Stomach (tissue), 4 donors: ENCODE measurements at regions not wholly inside any gene's neighbourhood (a gene's known extent, or its start where the extent isn't known, plus 50 kb on each side); places are given as distances from the start of the nearest gene placed in this dataset.

Source experiments
- CTCF ChIP-seq, 7 experiments: fragments of 450-650 bp in 4 of 7; fragments of 200-600 bp in 3 of 7; sonication (generic) in 3 of 7; IDR thresholded peaks; one replicate each; pipeline ENCODE4 v1.5.1; 2016 to 2019; ENCODE audit warnings: antibody characterized with exemption in 7 of 7, control low read depth in 2 of 7, mild to moderate bottlenecking in 1 of 7
- EP300 ChIP-seq: sonication (generic); formaldehyde crosslinking; IDR thresholded peaks from one replicate; pipeline ENCODE4 v1.6.1; 2017; ENCODE audit warnings: antibody characterized with exemption
- POLR2A ChIP-seq, 4 donors: fragments of 450-650 bp; IDR thresholded peaks; one replicate each; pipeline ENCODE4 v1.6.1; 2016; ENCODE audit warnings: antibody characterized with exemption in 4 of 4, control low read depth in 2 of 4, mild to moderate bottlenecking in 1 of 4, moderate library complexity in 1 of 4

GRCh38 chr15:79643393-79643792, 211.3 kb downstream of the MINAR1 start:
- TF ChIP-seq CTCF (IDR thresholded peaks at IDR 0.05) = no peak
- no peak for TF ChIP-seq EP300
- TF ChIP-seq POLR2A (IDR thresholded peaks at IDR 0.05) = no peak
